Epithelial cell of prostate (primary cell): ENCODE measurements at regions not wholly inside any gene's neighbourhood (a gene's known extent, or its start where the extent isn't known, plus 50 kb on each side); places are given as distances from the start of the nearest gene placed in this dataset.
"Not testable (repeated sequence)": the region's sequence is repeated elsewhere in the genome, so short reads cannot be mapped to it uniquely, and the experiment has no call there.

Source experiments
- DNase-seq: peaks from one replicate; pipeline ENCODE4 v3.0.0-alpha.2; 2011; ENCODE audit warnings: low read depth, low spot score
- H3K27ac ChIP-seq: fragments of 450-650 bp; 2 replicates; pipeline ENCODE4 v1.5.1; 2017; ENCODE audit warnings: mild to moderate bottlenecking

DNA sequence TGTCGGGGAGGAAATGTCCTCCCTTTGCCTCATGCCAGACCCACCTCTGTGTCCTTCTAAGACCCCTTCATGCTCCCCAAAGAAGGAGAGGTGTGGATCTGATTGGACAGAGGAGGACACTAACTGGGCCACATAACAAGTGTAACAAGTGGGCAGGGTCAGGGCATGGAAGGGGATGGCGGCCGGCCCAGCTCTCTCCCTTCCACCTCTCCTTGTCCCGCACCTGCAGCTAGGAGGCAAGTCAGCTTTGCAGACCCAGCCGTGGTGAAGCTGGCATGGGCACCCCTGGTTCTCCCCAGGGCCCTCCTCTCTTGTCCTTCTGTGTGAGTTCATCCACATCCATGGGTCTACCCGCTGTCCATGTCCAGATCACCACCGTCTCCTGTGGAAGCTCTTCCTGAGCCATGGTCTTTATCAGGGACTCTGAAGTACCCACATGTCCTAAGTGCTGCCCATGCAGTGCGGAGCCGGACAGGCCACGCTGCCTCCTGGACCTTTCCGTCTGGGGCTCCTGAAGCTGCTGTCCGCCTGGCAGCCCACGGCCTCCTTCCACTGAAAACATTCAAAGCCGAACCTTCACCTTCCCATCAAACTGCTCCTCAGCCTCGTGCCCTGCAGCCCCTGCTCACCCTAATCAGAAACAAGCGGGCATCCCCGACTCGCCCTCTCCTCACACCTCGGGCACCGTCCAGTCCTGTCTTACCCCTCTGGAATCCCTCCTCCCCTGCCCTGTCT, 460.5 kb downstream of the PTPRU start:
- no peak overlapping the region for H3K27ac ChIP-seq
- no peak for DNase-seq

DNA sequence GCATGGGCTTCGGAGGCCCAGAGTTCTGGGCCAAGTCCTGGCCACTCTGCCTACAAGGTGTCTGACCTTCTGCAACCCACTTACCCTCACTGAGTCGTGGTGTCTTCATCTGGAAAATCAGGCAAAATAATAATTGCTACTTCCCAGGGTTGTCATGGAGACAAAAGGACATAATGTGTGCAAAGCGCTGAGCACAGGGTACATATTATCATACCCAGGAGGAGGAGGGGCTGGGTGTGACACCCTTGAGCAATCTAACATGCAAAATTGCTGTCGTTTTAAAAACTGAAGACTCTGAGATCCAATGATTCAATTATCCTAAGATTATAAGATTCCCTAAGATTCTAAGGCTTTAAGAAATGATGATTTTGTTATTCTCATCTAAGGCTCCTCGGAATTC, 459.5 kb downstream of the PTPRU start:
- H3K27ac ChIP-seq = no peak overlapping the region
- no peak for DNase-seq

DNA sequence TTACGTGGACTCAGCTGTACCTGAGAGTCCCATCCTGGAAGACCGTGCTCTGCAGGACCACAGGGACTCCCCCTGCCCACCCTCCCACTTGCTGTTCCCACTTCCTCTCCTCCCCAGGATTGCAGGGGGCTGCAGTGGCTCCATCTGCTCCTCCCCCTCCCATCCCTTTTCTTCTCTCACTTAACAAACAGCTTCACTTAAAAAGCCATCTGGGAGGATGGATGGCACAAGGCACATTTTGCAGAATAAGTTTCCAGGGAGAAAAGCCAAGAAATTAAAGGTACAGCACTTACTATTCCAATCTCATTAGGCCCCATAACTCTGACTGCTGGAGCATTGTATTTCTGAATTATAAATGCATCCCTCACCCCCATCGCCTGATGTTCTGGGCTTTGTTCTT, 458.7 kb downstream of the PTPRU start:
- H3K27ac ChIP-seq = no peak overlapping the region
- DNase-seq = no peak

DNA sequence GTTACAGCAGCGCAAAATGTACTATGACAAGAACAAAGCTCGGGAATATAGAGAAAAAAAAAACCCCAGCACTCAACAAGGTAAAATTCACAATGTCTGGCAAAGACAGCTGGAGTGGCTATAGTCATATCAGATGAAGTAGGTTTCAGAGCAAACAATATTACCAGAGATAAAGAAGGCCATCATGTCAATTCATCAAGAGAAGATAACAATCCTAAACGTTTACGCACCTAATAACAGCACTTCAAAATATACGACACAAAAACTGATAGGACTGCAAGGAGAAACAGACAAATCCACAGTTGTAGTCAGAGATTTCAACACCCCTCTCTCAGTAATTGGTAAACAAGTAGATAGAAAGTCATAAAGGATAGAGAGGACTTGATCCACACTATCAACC, 455.2 kb downstream of the PTPRU start:
- no peak overlapping the region for H3K27ac ChIP-seq
- DNase-seq = no peak

DNA sequence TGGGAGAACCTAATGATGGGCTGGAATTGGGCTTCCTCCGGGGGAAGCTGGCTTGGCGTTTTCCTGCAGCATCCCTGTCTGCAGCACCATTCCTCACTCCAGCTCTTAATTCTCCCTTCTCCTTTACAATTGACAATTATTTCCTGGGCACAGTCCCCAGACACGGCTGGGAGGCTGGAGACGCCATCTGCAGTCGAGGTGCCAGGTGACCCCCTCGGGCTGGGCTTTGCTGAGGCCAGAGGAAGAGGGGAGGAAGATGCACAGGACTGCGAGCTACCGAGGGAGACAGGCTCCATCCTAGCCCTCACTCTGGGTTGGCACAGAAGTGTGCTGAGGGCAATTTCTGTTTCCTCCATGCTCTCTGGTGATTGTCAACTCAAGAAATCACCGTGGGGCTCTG, 453.8 kb downstream of the PTPRU start:
- DNase-seq = no peak
- H3K27ac ChIP-seq = no peak overlapping the region

DNA sequence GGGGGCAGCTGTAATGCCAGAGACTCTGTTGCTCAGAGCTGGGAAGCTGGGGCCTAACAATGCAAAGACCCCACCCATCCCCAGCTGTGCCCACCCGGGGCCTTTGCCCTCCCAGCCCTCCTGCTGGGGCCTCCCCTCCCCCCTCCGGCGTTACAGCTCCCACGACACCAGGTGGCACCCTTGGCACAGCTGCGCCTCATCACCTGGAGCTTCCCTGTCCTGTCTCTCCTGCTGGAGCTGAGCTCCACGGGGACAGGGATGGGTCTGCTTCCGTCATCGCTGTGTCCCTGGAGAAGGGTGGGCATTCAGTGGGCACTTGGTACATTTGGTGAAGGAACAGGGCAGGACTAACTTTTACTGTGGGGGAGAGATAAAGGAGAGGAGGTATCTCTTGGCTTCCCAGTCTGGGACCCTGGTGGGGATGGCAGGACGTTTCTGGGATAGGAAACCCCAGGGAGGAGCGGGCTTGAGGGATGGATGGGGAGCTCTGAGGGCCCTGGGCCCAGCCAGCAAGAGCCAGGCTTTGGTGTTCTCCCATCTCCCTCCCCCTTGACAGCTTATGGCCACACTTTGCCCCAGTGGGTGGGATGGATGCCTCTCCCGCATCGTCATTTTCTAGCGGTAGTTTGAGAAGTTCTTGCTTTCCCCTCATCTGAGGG, 453.2 kb downstream of the PTPRU start:
- no peak for DNase-seq
- no peak overlapping the region for H3K27ac ChIP-seq

DNA sequence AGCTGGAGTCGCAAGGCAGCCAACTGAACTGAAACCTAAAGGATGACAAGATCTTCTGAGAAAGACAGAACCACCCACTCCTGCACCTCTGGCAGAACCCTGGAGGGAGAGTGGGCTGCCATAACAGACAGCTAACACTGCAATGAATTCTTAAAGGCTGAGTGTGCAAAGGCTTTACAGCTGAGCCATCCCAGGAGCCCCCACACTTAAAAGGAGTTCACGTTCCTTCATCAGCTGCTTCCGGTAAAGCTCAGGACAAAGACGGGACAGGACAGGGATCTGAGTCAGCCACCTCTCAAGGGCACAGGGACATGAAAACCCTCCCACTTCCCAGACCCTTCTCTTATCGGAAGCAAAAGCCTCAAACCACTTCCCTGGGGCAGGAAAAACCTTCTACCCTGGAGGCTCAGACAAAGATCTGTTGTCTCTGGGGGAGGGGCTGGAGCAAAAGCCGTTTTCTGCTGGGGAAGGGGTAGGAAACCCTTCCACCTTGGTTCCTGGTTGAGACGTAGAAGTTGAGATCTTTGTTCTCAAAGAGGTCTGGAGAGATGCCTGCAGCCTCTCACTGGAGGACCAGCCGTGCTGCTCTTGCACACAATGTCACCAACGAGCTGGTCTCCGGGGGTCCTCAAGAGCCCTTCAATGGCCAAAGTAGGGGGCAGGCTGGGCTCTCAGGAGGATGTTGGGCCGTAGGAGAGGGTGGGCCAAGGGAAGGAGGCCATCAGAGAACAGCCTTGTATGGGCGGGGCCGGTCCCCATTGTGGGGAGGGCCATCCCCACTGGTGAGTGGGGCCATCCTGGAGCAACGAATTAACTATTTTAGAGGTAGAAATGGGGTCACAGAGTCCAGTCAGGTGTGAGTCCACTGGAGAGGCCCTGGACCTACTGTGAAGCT, 452.4 kb downstream of the PTPRU start:
- H3K27ac ChIP-seq = peak overlapping the region; percentile 24
- DNase-seq = no peak

DNA sequence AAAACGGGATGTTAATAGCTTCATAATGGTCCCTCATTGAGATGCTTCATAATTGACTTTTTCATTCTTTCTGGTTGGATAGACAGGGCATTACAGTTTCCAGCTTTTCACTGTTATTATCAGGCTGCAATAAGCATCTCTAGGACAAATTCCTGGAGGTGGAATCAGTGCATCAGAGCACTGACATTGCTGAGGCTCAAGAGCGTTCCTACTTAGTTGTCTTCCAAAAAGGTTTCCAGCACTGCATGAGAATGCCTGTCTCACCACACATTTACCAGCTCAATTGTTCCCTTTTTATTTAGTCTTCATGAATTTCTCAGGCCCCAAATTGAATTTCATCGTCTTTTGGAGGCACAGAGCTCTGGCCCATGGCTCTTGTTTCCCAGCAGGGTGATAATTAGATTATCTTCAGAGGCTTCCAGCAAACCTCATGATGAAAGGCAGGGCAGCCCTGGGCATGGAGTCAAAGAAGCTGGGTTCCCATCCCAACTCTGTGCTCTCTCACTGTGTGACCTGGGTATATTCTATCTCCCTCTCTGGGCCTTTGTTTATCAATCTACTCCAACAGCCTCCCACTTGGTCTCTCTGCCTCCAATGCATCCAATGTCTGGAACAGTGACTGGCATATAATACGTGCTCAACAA, 451.4 kb downstream of the PTPRU start:
- no peak for DNase-seq
- peak overlapping the region; percentile 24 for H3K27ac ChIP-seq

DNA sequence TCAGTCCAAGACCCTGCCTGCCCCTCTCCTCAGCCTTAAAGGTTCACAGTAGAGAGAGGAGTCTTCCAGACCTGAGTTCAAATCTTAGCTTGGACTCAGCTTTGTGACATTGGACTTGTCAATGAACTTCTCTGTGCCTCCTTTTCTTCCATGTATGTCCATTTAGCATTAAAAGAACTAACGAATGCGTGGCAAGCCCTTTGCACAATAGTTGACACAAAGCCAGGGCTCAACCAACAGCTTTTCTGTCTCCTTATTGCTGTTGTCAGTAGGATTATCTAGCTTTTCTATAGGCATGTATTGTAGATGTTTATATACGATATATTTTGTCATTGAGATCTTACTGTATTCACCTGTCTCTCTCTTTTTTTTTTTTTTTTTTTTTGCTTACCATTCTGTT, 450.8 kb downstream of the PTPRU start:
- H3K27ac ChIP-seq = no peak overlapping the region
- DNase-seq = no peak

DNA sequence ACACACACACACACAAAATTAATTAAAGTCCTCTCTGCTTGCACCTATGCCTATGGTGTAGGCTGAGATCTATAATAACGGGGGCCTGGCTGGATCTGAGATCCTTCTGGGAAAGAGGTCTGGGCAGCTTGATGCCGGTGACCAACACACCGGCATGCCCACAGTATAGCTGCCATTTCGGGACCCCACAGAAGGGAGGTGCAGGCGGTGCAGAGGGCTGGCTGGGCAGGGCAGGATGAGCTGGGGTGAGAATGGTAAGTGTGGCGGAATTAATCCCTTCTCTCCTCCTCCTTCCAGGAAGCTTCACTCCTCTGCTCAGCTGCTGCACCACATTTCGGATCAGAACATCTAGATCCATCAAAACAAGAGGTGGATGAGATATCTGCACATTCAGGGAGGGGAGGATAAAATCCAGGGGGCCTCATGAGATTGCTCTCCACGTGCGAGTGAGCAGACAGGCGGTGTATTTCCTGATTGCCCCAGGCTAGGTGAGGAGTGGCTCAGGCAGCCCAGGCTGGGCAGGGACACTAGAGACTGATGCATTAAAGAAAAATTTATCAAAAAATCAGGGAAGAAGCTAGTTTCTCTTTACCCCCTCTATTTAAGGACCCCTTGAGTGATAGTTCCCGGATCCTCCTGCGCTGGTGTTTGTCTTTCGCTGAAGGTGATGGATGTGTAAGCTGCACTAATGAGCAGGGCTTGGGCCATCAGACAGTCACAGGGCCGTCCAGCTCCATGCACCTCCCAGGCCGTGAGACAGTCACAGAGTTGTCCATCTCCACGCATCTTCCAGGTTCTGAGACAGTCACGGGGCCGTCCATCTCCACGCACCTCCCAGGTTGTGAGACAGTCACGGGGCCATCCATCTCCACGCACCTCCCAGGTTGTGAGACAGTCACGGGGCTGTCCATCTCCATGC, 449.9 kb downstream of the PTPRU start:
- DNase-seq = no peak
- H3K27ac ChIP-seq = no peak overlapping the region

DNA sequence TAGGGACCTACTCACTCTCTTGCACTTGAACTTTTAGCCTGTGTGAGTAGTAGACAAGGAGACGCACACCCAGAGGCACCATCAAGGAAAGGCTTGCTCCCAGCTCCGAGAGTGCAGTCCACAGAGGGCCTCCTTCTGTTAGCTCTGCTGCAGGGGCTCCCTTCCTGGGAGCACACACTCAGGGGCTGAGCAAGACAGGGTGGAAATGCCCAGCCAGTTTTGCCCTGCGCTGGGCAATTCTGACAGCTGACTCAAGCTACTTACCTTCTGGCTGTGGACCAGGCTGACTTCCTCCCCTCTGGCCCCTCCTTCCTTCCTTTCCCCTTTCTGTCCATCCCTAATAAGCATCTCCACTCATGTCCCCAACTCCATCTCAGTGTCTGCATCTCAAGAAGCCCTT, 449.1 kb downstream of the PTPRU start:
- no peak overlapping the region for H3K27ac ChIP-seq
- no peak for DNase-seq

DNA sequence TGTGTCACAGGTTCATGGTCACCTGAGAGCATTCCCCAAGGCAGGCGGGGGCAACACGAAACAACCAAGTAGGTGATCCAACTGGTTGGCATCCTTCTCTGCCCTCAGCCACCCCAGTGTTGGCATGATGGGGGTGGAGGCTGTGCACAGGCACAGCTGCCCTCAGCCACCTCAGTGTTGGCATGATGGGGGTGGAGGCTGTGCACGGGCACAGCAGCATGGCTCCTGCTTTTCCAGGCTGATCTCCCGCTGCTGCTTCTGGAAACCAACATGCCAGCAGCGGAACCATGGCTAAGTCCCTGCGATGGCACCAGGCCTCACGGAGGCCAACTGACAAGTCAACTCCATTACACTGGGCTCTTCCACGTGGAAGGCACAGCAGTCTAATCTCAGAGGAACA, 447.8 kb downstream of the PTPRU start:
- no peak overlapping the region for H3K27ac ChIP-seq
- no peak for DNase-seq

DNA sequence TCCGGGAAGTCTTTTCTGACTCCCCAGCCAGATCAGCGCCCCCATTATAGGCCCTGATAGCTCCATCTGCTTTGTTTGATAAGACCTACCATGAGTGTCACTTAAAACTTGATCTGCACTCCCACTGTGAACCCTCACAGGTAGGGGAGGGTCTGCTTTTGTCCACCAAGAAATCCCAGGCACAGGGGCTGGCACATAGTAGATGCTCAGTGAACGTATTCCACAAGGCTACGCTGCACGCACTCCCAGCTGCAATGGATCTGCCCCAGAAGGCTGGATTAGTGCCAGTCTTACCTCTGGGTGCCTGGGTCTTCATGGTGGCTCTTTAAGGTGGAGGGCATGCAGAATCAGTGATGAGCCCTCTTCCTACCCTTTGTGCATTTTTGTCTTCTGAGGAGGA, 447.1 kb downstream of the PTPRU start:
- no peak for DNase-seq

DNA sequence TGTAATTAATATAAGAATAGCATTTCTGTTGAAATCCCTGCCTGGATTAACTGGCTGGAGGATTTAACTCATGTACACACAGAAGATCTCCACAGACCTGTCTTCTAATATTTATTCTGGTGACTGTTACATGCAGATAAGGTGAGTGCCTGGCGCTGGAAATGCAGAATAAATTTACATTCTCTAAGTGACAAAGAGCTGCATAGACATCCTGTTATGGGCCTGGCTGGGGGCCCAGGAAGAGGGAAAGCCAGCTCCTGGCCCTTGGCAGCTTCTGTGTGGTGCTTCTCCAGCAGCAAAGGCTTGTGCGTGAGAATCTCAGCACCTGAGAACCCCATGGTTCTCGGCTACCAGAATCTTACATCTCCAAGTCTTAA, 446.6 kb downstream of the PTPRU start:
- DNase-seq = no peak
- no peak overlapping the region for H3K27ac ChIP-seq

More for the DNA sequence above, 447.1 kb downstream of the PTPRU start:
- no peak overlapping the region for H3K27ac ChIP-seq

DNA sequence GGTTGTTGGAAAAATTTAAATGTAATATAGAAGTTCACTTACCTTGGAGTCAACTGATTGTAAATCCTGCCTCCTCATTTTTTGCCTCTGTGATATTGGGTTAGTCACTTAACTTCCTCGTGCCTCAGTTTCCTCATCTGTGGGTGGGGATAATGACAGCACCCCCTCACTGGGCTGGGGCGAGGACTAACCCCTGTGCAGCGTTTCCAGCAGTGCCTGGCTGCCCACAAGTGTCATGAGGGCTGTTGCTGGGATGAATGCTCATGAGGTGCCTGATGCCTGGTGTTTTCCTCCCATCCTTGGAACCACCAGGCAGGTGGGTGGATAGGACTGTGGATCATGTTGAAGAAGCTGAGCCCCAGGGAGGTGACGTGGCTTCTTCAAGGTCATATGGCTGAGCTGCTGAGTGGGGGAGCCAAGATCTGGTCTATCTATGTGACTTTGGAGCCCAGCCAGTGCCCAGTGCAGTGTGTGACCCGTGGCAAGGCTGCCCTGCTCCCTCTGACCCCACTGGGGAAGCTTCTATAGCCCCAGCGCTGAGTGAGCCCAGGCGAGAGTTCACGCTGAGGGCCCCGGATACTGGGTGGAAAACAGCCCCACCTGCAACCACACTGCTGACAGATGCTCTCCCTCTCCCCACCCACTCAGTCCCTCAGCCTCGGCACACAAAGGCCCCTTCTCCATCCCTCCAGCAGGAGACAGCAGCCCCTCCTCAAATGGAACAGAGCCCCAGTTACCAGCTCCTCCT, 446.0 kb downstream of the PTPRU start:
- no peak overlapping the region for H3K27ac ChIP-seq
- no peak for DNase-seq

DNA sequence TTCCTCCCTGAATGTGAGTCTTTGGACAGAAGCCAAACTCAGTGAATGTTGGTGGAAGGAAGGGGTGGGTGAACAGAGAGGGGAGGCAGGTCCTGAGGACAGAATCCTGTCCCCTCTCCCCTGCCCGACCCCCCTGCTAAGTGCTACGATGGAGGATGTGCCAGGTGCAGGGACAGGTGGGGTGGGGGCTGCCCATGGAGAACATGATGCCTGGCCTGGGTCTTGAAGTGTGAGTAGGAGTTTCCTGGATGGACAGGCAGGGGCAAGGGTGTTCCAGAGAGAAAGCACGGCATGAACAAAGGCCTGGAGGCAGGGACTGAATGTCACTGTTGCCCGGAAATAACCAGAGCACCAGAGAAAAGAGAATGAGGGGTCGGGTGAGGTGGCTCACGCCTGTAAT, 445.1 kb downstream of the PTPRU start:
- DNase-seq, H3K27ac ChIP-seq: not testable (repeated sequence)

DNA sequence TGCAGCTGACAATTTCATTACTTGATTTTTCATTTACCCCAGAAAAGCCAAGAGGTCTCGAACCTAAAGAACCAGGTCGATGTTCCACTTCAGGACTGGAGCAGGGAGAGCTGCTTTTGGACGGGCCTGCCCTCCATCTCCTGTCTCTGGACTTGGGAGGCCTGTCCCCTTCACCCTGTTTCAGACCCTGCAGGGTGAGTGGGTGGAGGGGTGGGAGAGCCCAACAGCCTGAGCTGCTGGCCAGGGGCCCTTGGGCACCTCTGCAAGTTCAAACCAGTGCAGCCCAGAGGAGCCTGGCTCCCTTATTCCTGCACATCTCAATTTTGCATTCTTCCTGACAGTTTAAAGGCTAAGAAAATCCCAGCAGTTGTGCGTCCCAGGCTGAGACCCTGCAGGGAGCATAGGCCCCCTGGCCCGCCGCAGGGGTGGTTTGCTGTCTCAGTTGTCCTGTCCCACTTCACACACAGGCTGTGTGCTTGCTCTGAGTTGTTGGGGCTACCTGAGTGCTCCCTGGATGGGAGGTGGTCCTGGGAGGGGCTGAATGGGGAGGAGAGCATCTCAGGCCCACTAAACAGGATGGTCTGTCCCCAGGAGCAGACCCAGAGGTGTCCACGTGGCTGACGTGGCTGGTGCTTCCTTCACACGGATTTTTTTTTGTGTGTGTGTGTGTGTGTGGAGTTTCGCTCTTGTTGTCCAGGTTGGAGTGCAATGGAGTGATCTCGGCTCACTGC, 443.7 kb downstream of the PTPRU start:
- no peak overlapping the region for H3K27ac ChIP-seq
- no peak for DNase-seq

DNA sequence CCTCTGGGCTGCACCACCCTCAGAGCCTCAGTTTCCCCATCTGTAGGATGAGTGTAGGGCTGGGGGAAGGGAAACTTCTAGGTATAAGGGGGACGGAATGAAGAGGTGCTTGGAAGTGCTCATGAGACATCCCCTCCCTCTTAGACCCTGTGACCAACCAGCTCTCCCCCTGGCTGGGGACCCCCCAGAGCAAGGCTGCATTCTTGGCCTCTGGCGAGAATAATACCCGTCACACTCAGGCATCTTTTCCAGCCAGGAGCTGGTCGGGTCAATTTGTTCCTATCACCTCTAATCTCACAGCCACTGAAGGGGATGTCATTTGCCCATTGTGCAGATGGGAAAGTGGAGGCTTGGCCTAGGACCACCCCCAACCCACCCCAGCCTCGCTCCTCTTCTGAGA, 443.0 kb downstream of the PTPRU start:
- no peak for DNase-seq
- H3K27ac ChIP-seq = no peak overlapping the region
